Progenitor cell of endocrine pancreas (in vitro differentiated cells): ENCODE measurements at regions not wholly inside any gene's neighbourhood (a gene's known extent, or its start where the extent isn't known, plus 50 kb on each side); places are given as distances from the start of the nearest gene placed in this dataset.
"Not testable (repeated sequence)": the region's sequence is repeated elsewhere in the genome, so short reads cannot be mapped to it uniquely, and the experiment has no call there.

Experiments used
- DNase-seq: peaks from one replicate; pipeline ENCODE4 v3.0.0; 2021; ENCODE audit warnings: low spot score; ENCODE audit not compliant: unreplicated experiment
- H3K27ac Mint-ChIP-seq: 2 replicates; pipeline ENCODE4 v1.8.0; 2021; ENCODE audit warnings: mild to moderate bottlenecking, moderate library complexity, mixed read lengths
- H3K27me3 Mint-ChIP-seq: 2 replicates; pipeline ENCODE4 v1.8.0; 2021; ENCODE audit warnings: mixed read lengths
- H3K36me3 Mint-ChIP-seq: 2 replicates; pipeline ENCODE4 v1.8.0; 2022; ENCODE audit warnings: mixed read lengths; ENCODE audit not compliant: insufficient read depth
- H3K4me1 Mint-ChIP-seq: 2 replicates; pipeline ENCODE4 v1.8.0; 2021; ENCODE audit warnings: low read depth, mixed read lengths
- H3K4me3 Mint-ChIP-seq: 2 replicates; pipeline ENCODE4 v1.8.0; 2021; ENCODE audit warnings: low read depth, mild to moderate bottlenecking, moderate library complexity, mixed read lengths
- H3K9me3 Mint-ChIP-seq: 2 replicates; pipeline ENCODE4 v1.8.0; 2021; ENCODE audit warnings: low read depth, mixed read lengths
- TF ChIP-seq, protein P1 (sequence below): fragments of 200-600 bp; sonication (generic); IDR thresholded peaks from one replicate; pipeline ENCODE4 v1.5.0; 2021; ENCODE audit warnings: antibody characterized with exemption, mild to moderate bottlenecking; ENCODE audit not compliant: unreplicated experiment

DNA sequence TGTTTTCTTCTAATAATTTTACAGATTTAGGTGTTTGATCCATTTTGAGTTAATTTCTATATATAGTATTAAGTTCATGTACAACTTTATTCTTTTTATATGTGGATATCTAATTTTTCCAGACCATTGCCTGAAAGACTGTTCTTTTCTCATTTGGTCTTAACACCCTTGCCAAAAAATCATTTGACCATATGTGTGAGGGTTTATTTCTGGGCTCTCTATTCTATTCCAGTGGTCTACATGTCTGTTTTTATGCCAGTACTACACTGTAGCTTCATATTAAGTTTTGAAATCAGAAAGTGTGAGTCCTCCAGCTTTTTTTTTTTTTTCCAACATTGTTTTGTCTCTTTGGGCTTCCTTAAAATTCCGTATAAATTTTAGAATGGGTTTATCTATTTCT is 554.1 kb downstream of the KCNH5 start:
- no peak overlapping the region for H3K4me3 Mint-ChIP-seq
- no peak for DNase-seq
- no peaks in the 10 kb centered on the region for H3K27me3 Mint-ChIP-seq
- peaks cover 2% of the 10 kb centered on the region for H3K36me3 Mint-ChIP-seq
- H3K27ac Mint-ChIP-seq, result no peak overlapping the region
- H3K9me3 Mint-ChIP-seq, result peaks cover 9% of the 10 kb centered on the region
- H3K4me1 Mint-ChIP-seq, result no peaks in the 10 kb centered on the region
- TF ChIP-seq, protein P1, sequence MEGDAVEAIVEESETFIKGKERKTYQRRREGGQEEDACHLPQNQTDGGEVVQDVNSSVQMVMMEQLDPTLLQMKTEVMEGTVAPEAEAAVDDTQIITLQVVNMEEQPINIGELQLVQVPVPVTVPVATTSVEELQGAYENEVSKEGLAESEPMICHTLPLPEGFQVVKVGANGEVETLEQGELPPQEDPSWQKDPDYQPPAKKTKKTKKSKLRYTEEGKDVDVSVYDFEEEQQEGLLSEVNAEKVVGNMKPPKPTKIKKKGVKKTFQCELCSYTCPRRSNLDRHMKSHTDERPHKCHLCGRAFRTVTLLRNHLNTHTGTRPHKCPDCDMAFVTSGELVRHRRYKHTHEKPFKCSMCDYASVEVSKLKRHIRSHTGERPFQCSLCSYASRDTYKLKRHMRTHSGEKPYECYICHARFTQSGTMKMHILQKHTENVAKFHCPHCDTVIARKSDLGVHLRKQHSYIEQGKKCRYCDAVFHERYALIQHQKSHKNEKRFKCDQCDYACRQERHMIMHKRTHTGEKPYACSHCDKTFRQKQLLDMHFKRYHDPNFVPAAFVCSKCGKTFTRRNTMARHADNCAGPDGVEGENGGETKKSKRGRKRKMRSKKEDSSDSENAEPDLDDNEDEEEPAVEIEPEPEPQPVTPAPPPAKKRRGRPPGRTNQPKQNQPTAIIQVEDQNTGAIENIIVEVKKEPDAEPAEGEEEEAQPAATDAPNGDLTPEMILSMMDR, result no peak

DNA sequence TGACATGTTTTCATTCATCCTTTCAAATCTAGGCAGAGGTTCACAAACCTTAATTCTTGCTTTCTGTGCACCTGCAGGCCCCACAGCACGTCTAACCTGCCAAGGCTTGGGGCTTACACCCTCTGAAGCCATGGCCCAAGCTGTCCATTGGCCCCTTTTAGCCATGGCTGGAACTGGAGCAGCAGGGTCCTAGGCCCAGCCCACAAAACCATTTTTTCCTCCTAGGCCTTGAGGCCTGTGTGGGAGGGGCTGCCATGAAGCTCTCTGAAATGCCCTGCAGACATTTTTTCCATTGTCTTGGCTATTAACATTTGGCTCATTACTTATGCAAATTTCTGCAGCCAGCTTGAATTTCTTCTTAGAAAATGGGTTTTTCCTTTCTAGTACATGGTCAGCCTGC is 547.5 kb downstream of the KCNH5 start:
- H3K36me3 Mint-ChIP-seq, result peaks cover 11% of the 10 kb centered on the region
- no peaks in the 10 kb centered on the region for H3K27me3 Mint-ChIP-seq
- DNase-seq, result no peak
- no peak overlapping the region for H3K27ac Mint-ChIP-seq
- peaks cover under 1% of the 10 kb centered on the region for H3K4me1 Mint-ChIP-seq
- H3K9me3 Mint-ChIP-seq, result peaks cover 24% of the 10 kb centered on the region
- no peak overlapping the region for H3K4me3 Mint-ChIP-seq
- TF ChIP-seq, protein P1, result no peak

DNA sequence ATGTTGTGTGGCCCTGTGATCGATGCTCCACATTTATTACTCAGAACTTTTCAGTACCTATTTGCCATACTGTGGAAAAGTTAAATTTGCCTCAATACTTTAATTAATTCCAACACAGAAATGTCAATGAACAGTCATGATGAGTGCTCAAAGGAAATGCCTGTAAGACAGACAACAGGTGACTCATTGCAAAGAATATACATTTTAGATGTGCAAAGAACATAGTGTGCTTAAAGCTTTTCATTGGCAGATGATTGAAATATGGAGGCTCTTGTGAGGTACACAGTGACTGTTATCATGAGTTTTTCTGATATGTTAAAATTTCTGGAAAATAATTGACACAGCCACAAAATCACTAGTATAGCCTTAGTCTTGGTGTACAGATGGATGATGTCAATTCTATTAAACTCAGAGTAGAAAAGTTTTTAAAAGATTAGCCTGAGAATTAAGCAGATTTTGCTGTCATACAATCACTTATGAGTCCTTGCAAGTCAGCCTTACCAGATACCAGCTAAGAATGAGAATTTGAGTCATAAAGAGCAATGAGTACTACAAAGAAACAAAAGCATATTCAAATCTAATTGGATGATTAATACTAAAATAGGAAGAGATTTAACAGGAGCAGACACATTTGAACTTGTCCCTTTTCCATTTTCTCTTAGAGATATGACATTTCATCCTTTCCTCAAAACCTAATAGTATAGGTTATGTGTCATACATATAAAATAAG is 544.1 kb downstream of the KCNH5 start:
- Mint-ChIP-seq H3K4me3 (no peak overlapping the region), H3K27me3 (no peaks in the 10 kb centered on the region), H3K27ac (peak overlapping the region; percentile 24), H3K36me3 (peaks cover 9% of the 10 kb centered on the region), H3K4me1 (peaks cover 10% of the 10 kb centered on the region), H3K9me3 (peaks cover 24% of the 10 kb centered on the region)
- TF ChIP-seq, protein P1, result no peak
- no peak for DNase-seq

DNA sequence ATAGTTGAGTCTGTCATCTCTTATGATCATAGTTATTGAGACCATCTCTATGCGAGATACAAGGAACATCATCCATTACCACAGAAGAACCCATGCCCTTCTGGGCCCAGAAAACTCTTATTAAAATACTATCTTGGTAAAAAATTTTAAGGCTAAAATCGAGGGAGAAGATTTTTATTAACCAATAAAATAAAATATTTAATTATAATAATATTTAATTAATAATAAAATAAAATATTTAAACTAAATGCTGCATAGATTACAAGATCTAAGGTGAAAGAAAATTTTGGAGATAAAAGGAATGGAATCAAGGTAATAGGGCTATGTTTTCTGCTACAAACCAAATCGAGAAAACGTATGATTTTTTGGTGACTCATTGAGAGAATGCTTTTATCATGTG is 540.2 kb downstream of the KCNH5 start:
- Mint-ChIP-seq H3K4me3 (no peak overlapping the region), H3K4me1 (peaks cover 24% of the 10 kb centered on the region), H3K27ac (no peak overlapping the region), H3K9me3 (peaks cover 19% of the 10 kb centered on the region), H3K36me3 (no peaks in the 10 kb centered on the region), H3K27me3 (no peaks in the 10 kb centered on the region)
- TF ChIP-seq, protein P1, result no peak
- DNase-seq, result no peak

DNA sequence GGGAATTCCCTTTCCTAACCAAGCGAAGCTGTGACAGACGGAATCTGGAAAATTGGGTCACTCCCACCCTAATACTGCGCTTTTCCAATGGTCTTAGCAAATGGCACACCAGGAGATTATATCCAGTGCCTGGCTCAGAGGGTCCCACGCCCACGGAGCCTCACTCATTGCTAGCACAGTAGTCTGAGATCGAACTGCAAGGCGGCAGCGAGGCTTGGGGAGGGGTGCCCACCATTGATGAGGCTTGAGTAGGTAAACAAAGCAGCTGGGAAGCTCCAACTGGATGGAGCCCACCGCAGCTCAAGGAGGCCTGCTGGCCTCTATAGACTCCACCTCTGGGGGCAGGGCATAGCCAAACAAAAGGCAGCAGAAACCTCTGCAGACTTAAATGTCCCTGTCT is 523.9 kb downstream of the KCNH5 start:
- H3K9me3 Mint-ChIP-seq, result peaks cover 42% of the 10 kb centered on the region
- not testable (repeated sequence) for H3K4me3 Mint-ChIP-seq, H3K27me3 Mint-ChIP-seq, DNase-seq, H3K27ac Mint-ChIP-seq, H3K36me3 Mint-ChIP-seq, H3K4me1 Mint-ChIP-seq

DNA sequence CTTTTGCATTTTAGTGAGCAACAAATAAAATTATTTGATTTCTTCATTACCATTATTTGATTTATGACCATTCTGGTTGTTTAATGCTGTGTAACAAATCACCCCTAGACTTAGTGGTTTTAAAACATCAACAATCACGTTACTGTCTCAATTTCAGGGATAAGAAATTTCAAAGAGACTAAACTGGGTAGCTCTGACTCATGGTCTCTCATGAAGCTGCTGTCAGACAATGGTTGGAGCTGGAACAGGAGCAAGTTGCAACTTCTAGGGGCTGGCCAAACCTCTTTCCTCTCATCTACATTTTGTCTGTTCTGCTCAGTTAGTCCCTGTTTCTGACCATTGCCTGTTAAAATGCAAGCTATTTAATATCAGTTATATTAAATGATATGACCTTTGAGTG is 517.0 kb downstream of the KCNH5 start:
- no peaks in the 10 kb centered on the region for H3K27me3 Mint-ChIP-seq
- peaks cover 15% of the 10 kb centered on the region for H3K9me3 Mint-ChIP-seq
- TF ChIP-seq, protein P1, result no peak
- H3K4me3 Mint-ChIP-seq, result no peak overlapping the region
- no peak overlapping the region for H3K27ac Mint-ChIP-seq
- no peak for DNase-seq
- H3K36me3 Mint-ChIP-seq, result no peaks in the 10 kb centered on the region
- no peaks in the 10 kb centered on the region for H3K4me1 Mint-ChIP-seq
